Ovary (tissue), 3 donors: ENCODE measurements at regions not wholly inside any gene's neighbourhood (a gene's known extent, or its start where the extent isn't known, plus 50 kb on each side); places are given as distances from the start of the nearest gene placed in this dataset.

Experiments
- CTCF ChIP-seq, 3 donors: fragments of 450-650 bp in 2 of 3; fragments of 200-600 bp in 1 of 3; IDR thresholded peaks; one replicate each; pipeline versions ENCODE4 v1.5.1 to v1.8.0; 2016 to 2022; ENCODE audit warnings: antibody characterized with exemption in 3 of 3, mild to moderate bottlenecking in 1 of 3
- EP300 ChIP-seq: sonication (generic); formaldehyde crosslinking; IDR thresholded peaks from one replicate; pipeline ENCODE4 v1.6.1; 2017; ENCODE audit warnings: antibody characterized with exemption
- donor health status: DM: no; HTN: no; CAD: no.

GRCh38 chr7:110296321-110296720 is 794.6 kb upstream of the LRRN3 start:
- no peak for TF ChIP-seq CTCF (IDR thresholded peaks at IDR 0.05)
- no peak for TF ChIP-seq EP300
